Gastrocnemius medialis (tissue), 4 donors: ENCODE measurements at regions not wholly inside any gene's neighbourhood (a gene's known extent, or its start where the extent isn't known, plus 50 kb on each side); places are given as distances from the start of the nearest gene placed in this dataset.
"Not testable (repeated sequence)": the region's sequence is repeated elsewhere in the genome, so short reads cannot be mapped to it uniquely, and the experiment has no call there.

Experiments
- ATAC-seq, 2 donors: fragments of 150-250 bp; one replicate each; pipeline ENCODE4 v1.9.1; 2016
- DNase-seq, 2 donors: peaks; one replicate each; pipeline ENCODE4 v3.0.0-alpha.2; 2019
- H3K27ac ChIP-seq, 4 donors: fragments of 200-600 bp; sonication (generic); 1 replicate in 1 of 4; 2 replicates in 3 of 4; pipeline ENCODE4 v1.5.1; 2016 to 2018; ENCODE audit warnings: mild to moderate bottlenecking in 2 of 4, moderate library complexity in 1 of 4
- H3K27me3 ChIP-seq, 3 donors: fragments of 200-600 bp; sonication (generic) in 2 of 3; 1 replicate in 1 of 3; 2 replicates in 2 of 3; pipeline versions ENCODE4 v1.5.1 to v1.6.0; 2016 to 2019; ENCODE audit warnings: mild to moderate bottlenecking in 1 of 3, moderate library complexity in 1 of 3
- H3K36me3 ChIP-seq, 2 donors: fragments of 200-600 bp; sonication (generic) in 1 of 2; one replicate each; pipeline ENCODE4 v1.5.1; 2017 to 2018
- H3K4me1 ChIP-seq, 2 donors: fragments of 200-600 bp; sonication (generic) in 1 of 2; one replicate each; pipeline ENCODE4 v1.5.1; 2016 to 2017; ENCODE audit warnings: mild to moderate bottlenecking in 2 of 2
- H3K4me3 ChIP-seq, 4 donors: fragments of 200-600 bp; sonication (generic) in 3 of 4; 1 replicate in 1 of 4; 2 replicates in 3 of 4; pipeline ENCODE4 v1.5.1; 2016 to 2019; ENCODE audit warnings: mild to moderate bottlenecking in 2 of 4
- H3K9me3 ChIP-seq, 3 donors: fragments of 200-600 bp; sonication (generic) in 2 of 3; 1 replicate in 1 of 3; 2 replicates in 2 of 3; pipeline ENCODE4 v1.5.1; 2016 to 2019
- POLR2A ChIP-seq, 2 donors: fragments of 450-650 bp; IDR thresholded peaks; one replicate each; pipeline ENCODE4 v1.6.1; 2017; ENCODE audit warnings: antibody characterized with exemption in 2 of 2, mild to moderate bottlenecking in 2 of 2, moderate library complexity in 2 of 2
- in situ Hi-C, 4 donors: fragments of 200-750 bp; cut with MboI; loops; one replicate each; pipeline versions ENCODE4 v1.15.0 to v1.8.0; 2017; ENCODE audit warnings: low sequenced_read_pairs in 4 of 4
- intact Hi-C: fragments of 100-400 bp; cut with DNase I; formaldehyde crosslinking; loops from one replicate; pipeline ENCODE4 v1.15.1; 2023; ENCODE audit warnings: low total_unique reads
- TF ChIP-seq, protein P1 (sequence below), 5 experiments: fragments of 450-650 bp in 3 of 5; fragments of 200-600 bp in 2 of 5; sonication (generic) in 2 of 5; IDR thresholded peaks in 4 of 5; conservative IDR thresholded peaks in 1 of 5; 1 replicate in 4 of 5; 2 replicates in 1 of 5; pipeline ENCODE4 v1.5.1; 2016 to 2019; ENCODE audit warnings: antibody characterized with exemption in 5 of 5, mild to moderate bottlenecking in 3 of 5, moderate library complexity in 3 of 5

DNA sequence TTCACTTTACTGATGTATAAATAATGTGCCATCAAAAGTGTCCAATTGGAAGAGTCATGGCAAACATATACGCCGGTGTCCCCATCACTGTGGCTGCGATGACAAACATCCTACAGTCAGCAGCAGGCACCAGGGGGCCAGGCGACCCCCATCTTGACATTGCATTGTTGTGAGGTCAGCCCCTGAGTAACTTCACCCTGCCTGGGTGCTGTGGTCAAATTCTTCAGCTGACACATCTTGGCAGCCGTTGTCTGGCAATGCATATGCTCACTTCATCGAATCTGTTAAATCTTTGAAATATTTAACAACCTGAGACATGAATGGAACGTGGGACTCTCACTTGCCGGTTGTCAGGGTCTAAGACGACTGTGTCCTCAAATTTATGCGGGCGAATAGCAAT, 430.9 kb downstream of the BRD1 start:
- Histone ChIP-seq H3K9me3 (no peaks in the 10 kb centered on the region), H3K27me3 (no peaks in the 10 kb centered on the region), H3K36me3 (no peaks in the 10 kb centered on the region), H3K4me1 (no peaks in the 10 kb centered on the region), H3K27ac (no peak overlapping the region), H3K4me3 (no peak overlapping the region)
- no peak for TF ChIP-seq POLR2A (IDR thresholded peaks at IDR 0.05)
- TF ChIP-seq, protein P1, sequence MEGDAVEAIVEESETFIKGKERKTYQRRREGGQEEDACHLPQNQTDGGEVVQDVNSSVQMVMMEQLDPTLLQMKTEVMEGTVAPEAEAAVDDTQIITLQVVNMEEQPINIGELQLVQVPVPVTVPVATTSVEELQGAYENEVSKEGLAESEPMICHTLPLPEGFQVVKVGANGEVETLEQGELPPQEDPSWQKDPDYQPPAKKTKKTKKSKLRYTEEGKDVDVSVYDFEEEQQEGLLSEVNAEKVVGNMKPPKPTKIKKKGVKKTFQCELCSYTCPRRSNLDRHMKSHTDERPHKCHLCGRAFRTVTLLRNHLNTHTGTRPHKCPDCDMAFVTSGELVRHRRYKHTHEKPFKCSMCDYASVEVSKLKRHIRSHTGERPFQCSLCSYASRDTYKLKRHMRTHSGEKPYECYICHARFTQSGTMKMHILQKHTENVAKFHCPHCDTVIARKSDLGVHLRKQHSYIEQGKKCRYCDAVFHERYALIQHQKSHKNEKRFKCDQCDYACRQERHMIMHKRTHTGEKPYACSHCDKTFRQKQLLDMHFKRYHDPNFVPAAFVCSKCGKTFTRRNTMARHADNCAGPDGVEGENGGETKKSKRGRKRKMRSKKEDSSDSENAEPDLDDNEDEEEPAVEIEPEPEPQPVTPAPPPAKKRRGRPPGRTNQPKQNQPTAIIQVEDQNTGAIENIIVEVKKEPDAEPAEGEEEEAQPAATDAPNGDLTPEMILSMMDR (IDR thresholded peaks at IDR 0.05 in 4 of 5, conservative IDR thresholded peaks at IDR 0.05 in 1 of 5) = no peak
- in situ Hi-C loops (no loop called here), intact Hi-C loops (no loop called here)
- DNase-seq (no peak), ATAC-seq (no peak)

DNA sequence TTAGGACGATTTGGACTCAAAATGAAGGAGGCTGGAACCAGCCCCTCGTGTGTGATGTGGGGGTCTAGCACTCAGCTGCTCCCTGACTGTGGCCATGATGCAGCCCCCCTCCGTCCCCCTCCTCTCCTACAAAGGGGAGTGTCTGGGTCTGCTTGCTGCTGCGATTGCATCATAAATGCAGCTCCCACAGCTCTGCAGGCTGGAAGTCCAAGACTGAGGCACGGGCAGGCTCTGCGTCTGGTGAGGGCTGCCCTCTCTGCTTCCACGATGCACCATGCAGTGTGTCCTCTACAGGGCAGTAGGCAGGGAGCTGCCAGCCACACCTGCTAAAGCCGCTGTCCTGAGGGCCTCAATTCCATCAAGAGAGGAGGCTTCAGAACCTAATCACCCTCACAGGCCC, 432.1 kb downstream of the BRD1 start:
- Histone ChIP-seq H3K27me3 (no peaks in the 10 kb centered on the region), H3K27ac (no peak overlapping the region), H3K36me3 (no peaks in the 10 kb centered on the region), H3K4me1 (no peaks in the 10 kb centered on the region), H3K4me3 (no peak overlapping the region), H3K9me3 (no peaks in the 10 kb centered on the region)
- ATAC-seq = no peak
- intact Hi-C loops = no loop called here
- in situ Hi-C loops = no loop called here
- TF ChIP-seq, protein P1 (IDR thresholded peaks at IDR 0.05 in 4 of 5, conservative IDR thresholded peaks at IDR 0.05 in 1 of 5) = no peak
- no peak for TF ChIP-seq POLR2A (IDR thresholded peaks at IDR 0.05)
- no peak for DNase-seq

DNA sequence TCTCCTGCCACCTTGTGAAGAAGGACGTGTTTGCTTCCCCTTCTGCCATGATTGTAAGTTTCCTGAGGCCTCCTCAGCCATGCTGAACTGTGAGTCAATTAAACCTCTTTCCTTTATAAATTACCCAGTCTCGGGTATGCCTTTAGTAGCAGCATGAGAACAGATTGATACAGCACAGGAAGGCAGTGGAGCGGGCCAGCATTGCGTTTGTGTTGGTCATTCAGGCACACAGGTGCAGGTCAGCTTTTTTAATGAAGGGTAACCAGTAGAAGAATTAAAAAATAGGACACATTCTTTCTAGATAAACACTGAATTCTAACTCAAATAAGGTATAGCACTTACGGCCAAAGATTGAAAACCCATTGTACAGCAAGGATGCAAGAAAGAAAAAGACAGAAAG, 432.6 kb downstream of the BRD1 start:
- intact Hi-C loops, H3K27ac ChIP-seq, H3K27me3 ChIP-seq, H3K9me3 ChIP-seq, H3K36me3 ChIP-seq, H3K4me1 ChIP-seq, H3K4me3 ChIP-seq, DNase-seq, in situ Hi-C loops, ATAC-seq: not testable (repeated sequence)

DNA sequence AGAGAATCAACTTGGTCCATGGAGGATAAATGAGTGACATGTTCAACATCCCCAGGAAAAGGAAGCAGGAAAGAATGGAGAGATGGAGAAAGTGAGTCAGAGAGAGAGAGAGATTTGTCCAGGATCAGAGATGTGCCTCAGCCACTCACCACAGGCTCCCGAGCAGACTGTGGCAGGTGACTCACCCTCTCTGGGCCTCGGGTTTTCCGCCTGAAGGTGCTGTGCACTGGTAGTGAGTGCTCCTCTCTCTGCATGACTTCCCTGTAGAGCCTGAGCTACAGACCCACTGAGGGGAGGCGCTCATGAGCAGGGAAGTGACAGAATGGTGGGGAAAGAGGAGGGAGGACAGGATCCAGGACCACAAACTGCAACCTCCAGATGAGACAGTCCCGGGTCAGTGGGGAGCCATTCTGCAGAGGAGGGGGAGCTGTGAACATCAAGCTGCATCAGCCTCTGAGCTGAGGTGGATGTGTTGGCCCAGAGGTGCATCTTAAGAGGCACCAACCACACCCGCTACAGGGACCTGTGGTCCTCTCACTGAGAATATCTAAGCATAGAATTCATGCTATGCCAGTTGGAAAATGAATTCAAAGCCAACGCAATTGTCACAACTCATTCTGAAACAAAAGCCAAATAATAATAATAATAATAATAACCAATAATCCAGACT, 433.4 kb downstream of the BRD1 start:
- no peak for DNase-seq
- Histone ChIP-seq H3K27ac (no peak overlapping the region), H3K4me1 (no peaks in the 10 kb centered on the region), H3K27me3 (no peaks in the 10 kb centered on the region), H3K36me3 (no peaks in the 10 kb centered on the region), H3K9me3 (no peaks in the 10 kb centered on the region), H3K4me3 (no peak overlapping the region)
- intact Hi-C loops (no loop called here), in situ Hi-C loops (no loop called here)
- no peak for ATAC-seq
- TF ChIP-seq, protein P1 (IDR thresholded peaks at IDR 0.05 in 4 of 5, conservative IDR thresholded peaks at IDR 0.05 in 1 of 5) = no peak
- TF ChIP-seq POLR2A (IDR thresholded peaks at IDR 0.05) = no peak

DNA sequence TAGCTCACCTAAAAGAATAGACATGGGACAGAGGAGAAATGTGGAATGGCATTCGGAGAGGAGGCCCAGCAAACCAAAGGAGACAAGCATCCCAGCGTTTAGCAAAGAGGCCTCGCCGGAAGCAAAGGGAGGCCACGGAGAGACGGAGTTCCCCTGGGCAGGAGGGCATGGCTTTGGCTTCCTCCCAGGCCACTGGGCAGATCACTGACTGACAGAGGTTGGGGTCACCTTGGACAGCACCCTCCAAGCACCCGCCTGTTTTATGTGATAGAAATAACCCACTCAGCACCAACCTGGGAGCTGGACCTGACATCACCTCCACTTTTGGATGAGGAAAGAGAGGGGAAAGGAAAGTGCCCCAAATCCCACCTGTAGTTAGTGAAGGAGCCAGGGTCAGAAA, 434.1 kb downstream of the BRD1 start:
- Histone ChIP-seq H3K27me3 (no peaks in the 10 kb centered on the region), H3K4me1 (no peaks in the 10 kb centered on the region), H3K36me3 (no peaks in the 10 kb centered on the region), H3K4me3 (no peak overlapping the region), H3K27ac (no peak overlapping the region), H3K9me3 (no peaks in the 10 kb centered on the region)
- in situ Hi-C loops = no loop called here
- ATAC-seq (no peak), DNase-seq (no peak)
- intact Hi-C loops = no loop called here
- TF ChIP-seq, protein P1 (IDR thresholded peaks at IDR 0.05 in 4 of 5, conservative IDR thresholded peaks at IDR 0.05 in 1 of 5) = no peak
